Astrocyte of the hippocampus (primary cell): ENCODE measurements at regions not wholly inside any gene's neighbourhood (a gene's known extent, or its start where the extent isn't known, plus 50 kb on each side); places are given as distances from the start of the nearest gene placed in this dataset.
"Not testable (repeated sequence)": the region's sequence is repeated elsewhere in the genome, so short reads cannot be mapped to it uniquely, and the experiment has no call there.

Experiments
- DNase-seq: peaks from one replicate; pipeline ENCODE4 v3.0.0; 2011; ENCODE audit warnings: low read depth, low spot score

DNA sequence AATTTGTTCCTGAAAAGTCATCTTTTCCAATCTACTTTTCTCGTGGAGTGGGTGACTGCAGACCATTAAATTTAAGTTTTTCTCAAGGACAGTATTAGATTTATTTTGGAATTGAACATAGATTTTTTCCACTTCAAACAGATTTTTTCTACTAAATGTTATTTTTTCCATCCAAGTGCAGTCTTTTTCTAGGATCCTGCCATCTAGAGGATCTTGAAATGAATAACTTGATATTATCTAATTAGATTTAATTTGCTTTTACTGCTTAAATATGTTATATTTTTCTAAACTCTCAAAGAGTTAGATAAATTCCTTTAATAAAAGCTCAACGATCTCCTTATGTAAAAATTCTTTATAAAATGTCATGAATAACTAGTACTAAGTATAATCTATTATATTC lies 136.9 kb upstream of the PRR16 start:
- peak; percentile 5 for DNase-seq

DNA sequence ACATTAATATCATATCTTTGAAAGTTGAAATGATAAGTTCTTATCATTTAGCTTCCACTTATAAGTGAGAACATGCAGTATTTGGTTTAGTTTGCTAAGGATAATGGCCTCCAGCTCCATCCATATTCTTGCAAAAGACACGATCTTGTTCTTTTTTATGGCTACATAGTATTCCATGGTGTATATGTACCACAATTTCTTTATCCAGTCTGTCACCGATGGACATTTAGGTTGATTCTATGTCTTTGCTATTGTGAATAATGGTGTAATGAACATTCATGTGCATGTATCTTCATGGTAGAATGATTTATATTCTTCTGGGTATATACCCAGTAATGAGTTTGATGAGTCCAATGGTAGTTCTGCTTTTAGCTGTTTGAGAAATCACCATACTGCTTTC lies 135.0 kb upstream of the PRR16 start:
- DNase-seq, result no peak

DNA sequence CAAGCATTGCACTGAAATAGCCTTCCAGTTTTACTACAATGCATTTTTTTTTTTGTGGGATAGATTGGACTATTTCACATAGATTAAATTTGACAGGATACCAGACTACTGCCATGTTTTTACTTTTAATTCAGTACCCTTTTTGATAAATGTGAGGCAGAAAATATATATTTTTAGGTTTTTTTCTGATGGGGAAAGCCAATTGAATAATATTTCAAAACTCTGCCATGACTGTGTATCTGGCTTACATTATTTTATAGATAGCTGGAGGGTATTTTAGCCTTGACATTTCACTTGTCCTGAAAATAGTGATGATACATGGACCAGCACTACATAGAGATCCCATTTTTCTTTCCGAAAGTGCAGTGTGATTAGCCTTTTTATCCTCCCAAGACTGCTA lies 133.5 kb upstream of the PRR16 start:
- DNase-seq, result no peak

DNA sequence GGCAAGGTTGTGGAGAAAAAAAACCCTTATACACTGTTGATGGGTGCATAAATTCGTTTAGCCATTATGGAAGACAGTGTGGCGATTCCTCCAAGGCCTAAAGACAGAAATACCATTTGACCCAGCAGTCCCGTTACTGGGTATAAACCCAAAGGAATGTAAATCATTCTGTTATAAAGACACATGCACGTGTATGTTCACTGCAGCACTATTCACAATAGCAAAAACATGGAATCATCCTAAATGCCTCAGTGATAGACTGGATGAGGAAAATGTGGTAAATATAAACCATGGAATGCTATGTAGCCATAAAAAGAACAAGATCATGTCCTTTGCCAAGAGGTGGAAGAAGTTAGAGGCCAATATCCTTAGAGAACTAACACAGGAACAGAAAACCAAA lies 119.9 kb upstream of the PRR16 start:
- DNase-seq, result no peak

DNA sequence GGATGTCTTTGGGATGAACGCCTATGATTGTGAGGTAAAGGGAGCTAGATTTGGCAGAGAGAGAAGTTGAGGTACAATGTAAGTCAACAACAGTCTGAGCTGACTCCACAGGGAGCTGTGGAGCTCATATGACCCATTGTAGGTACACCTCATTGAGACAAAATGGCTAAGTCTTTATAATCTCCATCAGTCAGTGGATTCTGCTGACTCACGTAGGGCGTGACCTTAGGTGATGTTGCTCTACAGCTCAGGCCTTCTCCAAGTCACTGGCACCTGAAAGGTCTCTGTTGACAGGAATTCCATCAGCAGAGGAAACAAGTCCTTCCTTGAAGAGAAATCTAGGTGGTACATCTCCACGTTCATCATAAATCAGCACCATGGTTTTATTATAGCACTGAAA lies 118.2 kb upstream of the PRR16 start:
- no peak for DNase-seq

- not testable (repeated sequence) for DNase-seq
Observed at GRCh38 chr5:120351071-120351470, 113.0 kb upstream of the PRR16 start.

- peak; percentile 43 for DNase-seq
Observed at GRCh38 chr5:120354126-120354525, 110.0 kb upstream of the PRR16 start.

DNA sequence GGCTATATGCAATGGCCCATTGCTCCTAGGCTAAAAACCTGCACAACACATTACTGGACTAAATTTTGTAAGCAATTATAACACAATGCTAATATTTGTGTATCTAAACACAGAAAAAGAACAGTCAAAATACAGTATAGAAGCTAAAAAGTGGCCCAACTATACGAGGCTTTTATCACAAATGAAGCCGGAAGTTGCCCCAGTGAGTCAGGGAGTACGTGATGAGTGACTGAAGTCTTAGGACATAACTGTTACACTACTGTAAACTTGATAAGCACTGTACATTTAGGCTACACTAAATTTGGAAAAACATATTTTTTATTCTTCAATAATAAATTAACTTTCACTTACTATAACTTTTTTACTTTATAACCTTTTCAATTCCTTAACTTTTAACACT lies 105.2 kb upstream of the PRR16 start:
- DNase-seq, result no peak

DNA sequence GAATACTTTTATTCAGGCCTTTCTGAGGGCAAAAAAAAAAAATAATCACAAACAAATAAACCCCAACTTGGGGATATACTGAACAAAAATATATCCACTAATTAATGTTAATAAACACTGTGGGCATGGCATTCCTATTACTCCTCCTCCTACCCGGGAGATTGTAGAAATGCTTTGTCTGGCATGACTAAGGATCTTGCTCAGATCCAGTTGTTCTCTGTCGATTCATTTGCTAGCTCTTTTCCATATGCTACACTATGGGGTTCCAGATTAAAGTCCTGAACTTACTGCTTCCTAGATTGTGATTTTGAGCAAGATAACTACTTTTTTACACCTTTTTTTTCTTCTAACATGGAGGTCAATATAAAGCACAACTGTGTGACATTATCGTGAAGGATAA lies 102.2 kb upstream of the PRR16 start:
- no peak for DNase-seq

DNA sequence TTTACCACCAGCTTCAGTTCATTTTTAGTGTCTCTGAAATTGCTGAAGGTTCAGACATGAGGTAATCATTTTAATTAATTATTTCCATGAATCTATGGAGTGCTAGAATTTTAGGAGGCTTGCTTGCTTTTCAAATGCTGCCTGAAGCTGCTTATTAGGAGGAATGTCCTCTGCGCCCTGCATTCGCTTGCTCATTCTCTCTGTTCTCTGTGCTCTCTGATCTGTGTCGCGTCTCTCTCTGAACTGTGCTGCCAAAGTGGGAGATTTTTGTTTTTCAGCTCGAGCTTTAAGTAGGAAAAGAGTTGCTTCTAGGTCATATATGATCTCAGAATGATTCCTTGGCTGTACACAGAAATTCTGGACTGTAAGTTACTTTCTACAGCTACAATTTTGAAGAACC lies 101.7 kb upstream of the PRR16 start:
- no peak for DNase-seq

DNA sequence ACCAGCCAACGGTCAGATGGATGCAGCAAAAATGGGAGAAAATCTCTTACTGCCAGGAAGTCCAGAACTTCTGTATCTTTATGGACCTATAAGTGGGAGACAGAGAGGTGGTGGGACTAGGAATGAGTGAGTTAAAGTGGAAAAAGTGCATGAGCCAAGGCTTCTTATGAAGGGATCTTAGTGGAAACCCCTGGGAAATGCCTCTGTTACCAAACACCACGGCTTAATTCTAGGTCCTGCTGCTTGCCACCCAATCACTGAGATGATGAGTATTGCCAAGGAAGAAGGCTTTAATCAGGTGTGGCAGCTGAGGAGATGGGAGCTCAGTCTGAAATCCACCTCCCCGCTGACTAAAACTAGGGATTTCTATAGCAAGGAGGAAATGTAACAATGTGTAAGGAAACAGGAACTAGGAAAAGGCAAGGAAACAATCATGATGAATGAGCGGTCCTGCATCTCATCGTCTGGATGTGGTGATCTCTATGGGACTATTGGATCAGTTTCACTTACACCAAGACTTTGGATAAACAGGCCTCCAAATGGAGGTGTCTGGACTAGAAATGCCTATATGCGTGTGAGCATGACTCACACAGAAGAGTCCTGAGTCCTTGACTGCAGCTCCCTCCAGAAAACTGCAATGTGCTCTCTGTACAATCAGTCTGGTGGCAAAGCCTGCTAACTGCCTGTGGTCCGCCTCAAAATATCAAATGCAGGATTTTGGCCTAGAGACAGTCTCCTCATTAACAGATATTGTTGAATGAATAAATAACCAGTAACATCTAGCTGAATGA lies 98.2 kb upstream of the PRR16 start:
- peak; percentile 29 for DNase-seq

DNA sequence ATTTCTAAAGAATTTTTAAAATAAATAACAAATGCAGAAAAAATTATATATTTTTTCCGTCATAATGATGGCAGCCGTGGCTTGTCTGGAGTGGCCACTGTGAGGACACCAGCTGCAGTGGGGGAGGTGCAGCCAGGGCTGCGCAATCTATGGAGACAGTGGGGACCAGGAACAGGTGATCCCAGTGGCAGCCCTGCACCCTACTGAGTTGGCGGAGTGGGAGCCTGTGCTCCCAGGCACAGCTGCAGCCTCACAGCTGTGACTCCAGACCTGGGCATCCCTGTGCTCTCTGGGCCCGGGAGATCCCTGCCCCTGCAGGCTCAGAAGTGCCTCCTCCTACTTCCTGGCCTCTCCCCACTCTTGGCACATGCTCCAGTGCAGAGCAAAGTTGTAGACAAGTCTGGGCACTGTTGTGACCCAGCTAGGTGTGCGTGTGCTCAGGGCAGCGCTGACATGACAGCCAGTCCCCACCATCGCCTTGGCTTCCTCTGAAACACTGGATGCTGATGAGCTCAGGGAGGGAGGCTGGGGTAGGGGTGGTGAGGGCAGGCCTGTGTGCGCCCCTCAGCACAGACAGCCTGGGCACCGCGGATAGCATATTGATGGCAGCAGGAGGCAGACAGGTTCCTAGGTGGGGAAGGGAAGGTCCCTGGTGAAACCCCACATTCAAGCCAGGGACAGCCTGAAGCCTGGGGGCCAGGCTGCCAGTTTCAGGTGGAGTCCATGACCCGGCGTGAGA lies 96.0 kb upstream of the PRR16 start:
- no peak for DNase-seq

DNA sequence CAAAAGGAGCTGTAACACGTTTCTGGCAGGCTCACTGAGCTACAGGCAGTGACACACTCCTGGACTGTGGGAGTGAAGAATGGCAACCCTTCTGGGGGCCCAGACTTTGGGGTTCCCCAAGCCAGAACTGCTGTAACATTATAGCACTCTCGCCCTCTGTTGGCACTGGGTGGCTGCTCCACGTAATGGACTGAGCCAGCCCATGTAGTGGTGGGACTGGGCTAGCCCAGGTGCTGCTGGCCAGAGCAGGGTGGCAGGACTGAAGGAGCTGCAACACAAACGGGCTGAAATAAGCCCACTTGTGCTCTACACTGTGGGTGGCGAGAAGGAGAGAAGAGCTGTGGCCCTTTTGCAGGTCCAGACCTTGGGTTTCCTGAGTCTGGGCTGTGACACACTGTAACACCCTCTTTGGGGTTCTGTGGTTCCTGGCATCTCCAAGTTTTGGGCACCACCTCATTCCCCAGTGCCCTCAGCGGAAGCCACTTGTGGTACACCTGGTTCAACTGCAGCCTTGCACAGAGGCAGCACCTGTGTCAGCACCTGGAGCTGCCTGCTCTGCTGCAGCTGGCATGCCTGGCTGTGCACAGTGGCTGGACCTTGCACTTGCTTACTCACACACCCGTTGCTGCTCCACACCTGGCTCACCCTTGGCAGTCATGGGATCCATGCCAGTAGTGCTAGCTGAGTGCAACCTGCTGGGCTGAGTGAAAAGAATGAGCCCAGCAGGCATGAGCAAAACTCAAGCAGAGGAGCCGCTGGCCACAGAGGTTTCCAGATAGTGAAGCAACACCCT lies 95.0 kb upstream of the PRR16 start:
- no peak for DNase-seq

- DNase-seq, result no peak
Observed at GRCh38 chr5:120372899-120373298, 91.2 kb upstream of the PRR16 start.

DNA sequence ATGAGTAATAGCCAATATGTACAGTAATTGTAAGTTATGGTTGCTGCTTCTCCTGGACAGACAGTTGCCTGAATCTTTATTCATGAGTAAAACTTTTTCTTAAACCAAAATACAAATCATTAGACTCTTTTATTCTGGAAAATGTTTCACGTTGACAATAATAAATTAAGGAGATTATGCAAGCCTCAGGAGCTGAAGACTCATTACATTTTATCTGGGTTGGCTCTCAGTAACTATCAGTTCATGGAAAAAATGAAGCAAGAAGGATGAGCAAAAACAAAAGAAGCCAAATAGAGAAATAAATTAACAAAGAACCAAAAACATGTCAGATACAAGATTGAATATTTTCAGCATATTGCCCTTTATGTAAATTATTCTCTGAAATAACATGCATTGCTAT lies 88.9 kb upstream of the PRR16 start:
- no peak for DNase-seq

GRCh38 chr5:120380644-120381043 lies 83.5 kb upstream of the PRR16 start:
- DNase-seq, result no peak

DNA sequence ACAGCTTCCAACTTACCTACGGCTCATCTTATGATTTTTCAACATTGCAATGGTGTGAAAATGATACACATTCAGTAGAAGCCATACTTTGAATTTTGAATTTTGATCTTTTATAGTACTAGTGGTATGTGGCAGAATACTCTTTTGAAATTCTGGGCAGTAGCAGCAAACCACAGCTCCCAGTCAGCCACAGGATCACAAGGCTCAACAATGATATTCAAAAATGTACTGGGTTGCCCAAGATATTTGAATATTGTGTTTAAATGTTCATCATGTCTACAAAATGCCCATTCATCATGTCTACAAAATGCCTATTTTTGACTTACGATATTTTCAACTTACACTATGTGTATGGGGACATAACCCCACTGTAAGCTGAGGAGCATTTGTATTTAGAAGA lies 81.3 kb upstream of the PRR16 start:
- DNase-seq, result peak; percentile 39

GRCh38 chr5:120386981-120387380 lies 77.1 kb upstream of the PRR16 start:
- no peak for DNase-seq

DNA sequence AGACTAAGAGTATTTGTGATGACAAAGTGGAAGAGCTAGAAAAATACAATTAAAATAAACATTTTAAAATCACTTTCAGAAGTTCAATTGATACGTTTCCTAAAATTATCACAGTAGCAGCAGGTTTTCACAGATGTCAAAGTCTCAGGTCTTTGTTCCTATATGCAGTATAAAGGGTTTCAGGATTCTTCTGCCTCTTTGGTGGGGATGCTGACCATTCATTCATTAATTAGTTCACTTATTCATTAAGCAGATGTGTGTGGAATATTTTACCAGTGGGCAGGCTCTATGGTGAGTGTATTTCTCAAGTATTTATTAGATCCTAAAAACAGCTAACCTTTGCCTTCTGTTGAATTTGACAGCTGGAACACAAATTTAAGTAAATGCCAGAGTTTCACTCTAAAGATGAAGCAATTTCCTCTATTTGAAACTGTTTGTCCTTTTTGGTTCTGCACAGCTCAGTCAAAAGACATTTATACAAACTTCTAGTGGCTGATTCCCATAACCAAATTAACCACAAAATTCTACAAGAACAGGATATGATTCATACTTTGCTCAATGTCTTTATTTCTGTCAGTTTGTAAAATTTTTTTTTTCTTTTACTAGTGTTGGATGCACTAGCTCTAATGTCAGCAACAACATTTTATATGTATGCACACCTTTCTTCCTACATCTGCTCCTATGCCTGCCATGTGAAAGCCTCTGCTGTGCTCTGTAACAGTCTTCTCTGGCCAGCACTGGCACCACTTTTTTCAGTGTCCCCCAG lies 75.9 kb upstream of the PRR16 start:
- DNase-seq, result peak; percentile 72

DNA sequence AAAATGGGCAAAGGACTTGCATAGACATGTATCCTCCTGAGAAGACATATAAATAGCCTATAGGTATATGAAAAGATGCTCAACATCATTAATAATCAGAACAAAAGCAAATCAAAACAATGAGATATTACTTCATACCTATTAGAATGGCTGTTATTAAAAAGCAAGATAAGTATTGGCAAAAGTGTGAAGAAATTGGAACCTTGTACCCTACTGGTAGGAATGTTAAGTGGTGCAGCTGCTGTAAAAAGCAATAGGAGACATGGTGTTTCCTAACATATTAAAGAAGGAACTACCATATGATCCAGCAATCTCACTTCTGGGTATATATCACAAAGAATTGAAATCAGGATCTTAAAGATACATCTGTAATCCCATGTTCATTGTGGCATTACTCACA lies 69.8 kb upstream of the PRR16 start:
- no peak for DNase-seq

DNA sequence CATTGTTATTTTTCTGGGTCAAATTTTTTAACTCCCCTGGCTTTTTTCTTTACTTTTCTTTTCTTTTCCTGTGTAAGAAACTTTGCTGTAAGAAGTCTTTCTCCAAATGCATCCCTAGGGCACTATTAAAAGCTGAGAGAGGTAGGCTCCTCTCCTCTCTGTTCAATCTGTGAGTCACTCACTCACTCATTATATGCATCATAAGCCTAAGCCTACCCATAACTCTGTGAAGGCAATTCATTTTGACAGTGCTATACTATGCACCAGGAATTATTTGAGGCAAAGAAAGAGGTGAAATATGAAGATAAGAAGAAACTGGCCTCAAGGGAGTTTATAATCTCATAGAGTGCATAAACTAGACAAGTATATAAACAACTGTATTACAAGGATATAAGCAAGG lies 67.9 kb upstream of the PRR16 start:
- no peak for DNase-seq

DNA sequence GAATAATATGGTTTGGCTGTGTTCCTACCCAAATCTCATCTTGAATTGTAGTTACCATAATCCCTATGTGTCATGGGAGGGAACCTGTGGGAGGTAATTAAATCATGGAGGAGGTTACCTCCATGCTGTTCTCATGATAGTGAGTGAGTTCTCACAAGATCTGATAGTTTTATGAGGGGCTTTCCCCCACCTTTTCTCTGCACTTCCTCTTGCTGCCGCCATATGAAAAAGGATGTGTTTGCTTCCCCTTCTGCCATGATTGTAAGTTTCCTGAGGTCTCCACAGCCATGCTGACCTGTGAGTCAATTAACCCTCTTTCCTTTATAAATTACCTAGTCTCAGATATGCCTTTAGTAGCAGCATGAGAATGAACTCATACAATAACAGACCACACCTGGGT lies 63.7 kb upstream of the PRR16 start:
- no peak for DNase-seq
